HUES64 (cell line): ENCODE measurements at regions not wholly inside any gene's neighbourhood (a gene's known extent, or its start where the extent isn't known, plus 50 kb on each side); places are given as distances from the start of the nearest gene placed in this dataset.

ENCODE experiments used
- H3K27ac ChIP-seq: 2 replicates; pipeline ENCODE4 v1.7.0; 2013; ENCODE audit warnings: low read depth, low read length, inconsistent platforms
- H3K27me3 ChIP-seq: 2 replicates; pipeline ENCODE4 v1.6.1; 2013; ENCODE audit warnings: mild to moderate bottlenecking, low read length; ENCODE audit not compliant: insufficient read depth
- H3K36me3 ChIP-seq: 2 replicates; pipeline ENCODE4 v1.6.1; 2013; ENCODE audit warnings: mild to moderate bottlenecking, low read length; ENCODE audit not compliant: insufficient read depth
- H3K4me1 ChIP-seq: 2 replicates; pipeline ENCODE4 v1.6.1; 2013; ENCODE audit warnings: mild to moderate bottlenecking, low read length, moderate library complexity; ENCODE audit not compliant: insufficient read depth
- H3K4me3 ChIP-seq: 2 replicates; pipeline ENCODE4 v1.5.1; 2013; ENCODE audit warnings: mild to moderate bottlenecking, low read length, moderate library complexity
- H3K9ac ChIP-seq: 2 replicates; pipeline ENCODE4 v1.6.1; 2013; ENCODE audit warnings: mild to moderate bottlenecking, low read depth, low read length
- H3K9me3 ChIP-seq: 2 replicates; pipeline ENCODE4 v1.6.1; 2013; ENCODE audit warnings: low read depth, low read length; ENCODE audit not compliant: insufficient read depth
- WGBS: fragments of 150-250, 120-280 bp; methylation state at CpG from one replicate; pipeline ENCODE4 v1.1.7; 2013; ENCODE audit warnings: missing lambda C conversion rate; 5-methylcytosine and 5-hydroxymethylcytosine counted together

GRCh38 chr13:97798171-97798821 lies 155.2 kb upstream of the IPO5 start:
- Histone ChIP-seq H3K36me3 (no peaks in the 10 kb centered on the region), H3K4me1 (peaks cover 5% of the 10 kb centered on the region; the same call in 1 of the 2 replicates), H3K9me3 (peaks cover 22% of the 10 kb centered on the region), H3K27ac (no peak overlapping the region), H3K9ac (no peak overlapping the region), H3K4me3 (no peak overlapping the region), H3K27me3 (no peaks in the 10 kb centered on the region)
- 70% methylated on average over 7 of the region's 7 CpGs for WGBS

DNA sequence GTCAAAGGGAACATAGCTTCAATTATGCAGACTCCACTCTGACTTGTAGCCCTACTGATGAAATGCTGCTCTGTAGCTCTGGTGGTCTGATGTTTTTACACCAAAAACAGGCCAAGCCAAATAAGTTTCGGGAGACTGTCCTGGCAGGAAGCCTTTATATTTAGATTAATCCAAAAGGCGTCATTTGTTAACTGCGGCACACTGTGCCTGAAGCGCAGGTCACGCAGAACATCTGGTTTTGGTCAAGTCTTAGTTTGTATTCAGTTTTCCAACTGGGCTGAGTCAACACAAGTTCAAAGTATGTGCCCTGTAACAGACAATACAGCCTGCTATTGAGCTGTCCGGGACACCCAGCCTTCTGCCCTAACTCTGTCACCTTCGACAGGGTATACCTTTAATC lies 154.6 kb upstream of the IPO5 start:
- Histone ChIP-seq H3K36me3 (no peaks in the 10 kb centered on the region), H3K4me1 (peaks cover 5% of the 10 kb centered on the region; the same call in 1 of the 2 replicates), H3K9ac (no peak overlapping the region), H3K27ac (no peak overlapping the region), H3K9me3 (peaks cover 17% of the 10 kb centered on the region), H3K4me3 (no peak overlapping the region), H3K27me3 (no peaks in the 10 kb centered on the region)
- 91% methylated on average over 7 of the region's 7 CpGs for WGBS

GRCh38 chr13:97802213-97802612 lies 151.3 kb upstream of the IPO5 start:
- H3K9ac ChIP-seq = no peak overlapping the region
- H3K27ac ChIP-seq = no peak overlapping the region
- no peak overlapping the region for H3K4me3 ChIP-seq
- H3K9me3 ChIP-seq = no peaks in the 10 kb centered on the region
- no peaks in the 10 kb centered on the region for H3K36me3 ChIP-seq
- H3K4me1 ChIP-seq = peaks cover 5% of the 10 kb centered on the region; the same call in 1 of the 2 replicates
- 93% methylated on average over 3 of the region's 3 CpGs for WGBS
- H3K27me3 ChIP-seq = no peaks in the 10 kb centered on the region

DNA sequence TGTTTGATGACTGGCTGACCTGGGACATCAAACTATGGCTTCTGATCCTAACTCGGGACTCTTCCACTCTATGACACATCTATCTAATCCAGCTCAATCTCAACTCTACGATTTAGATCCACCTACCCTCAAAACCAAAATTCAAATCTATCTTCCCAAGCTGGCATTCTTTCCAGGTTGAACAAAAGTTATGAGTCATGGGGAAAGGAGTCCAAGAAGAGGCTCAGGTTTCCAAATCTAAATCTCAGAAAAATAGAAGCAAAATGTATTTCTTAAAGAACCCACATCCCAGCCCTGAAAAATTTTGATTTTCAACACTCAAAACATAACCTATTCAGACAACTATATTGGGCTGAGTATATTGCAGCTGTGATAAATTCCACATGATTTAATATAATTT lies 143.9 kb upstream of the IPO5 start:
- 71% methylated on average over 2 of the region's 2 CpGs for WGBS
- no peaks in the 10 kb centered on the region for H3K4me1 ChIP-seq
- H3K9me3 ChIP-seq = no peaks in the 10 kb centered on the region
- H3K9ac ChIP-seq = no peak overlapping the region
- H3K27me3 ChIP-seq = no peaks in the 10 kb centered on the region
- H3K4me3 ChIP-seq = no peak overlapping the region
- no peaks in the 10 kb centered on the region for H3K36me3 ChIP-seq
- no peak overlapping the region for H3K27ac ChIP-seq

GRCh38 chr13:97810152-97810551 lies 143.3 kb upstream of the IPO5 start:
- Histone ChIP-seq H3K4me3 (no peak overlapping the region), H3K27ac (no peak overlapping the region), H3K27me3 (no peaks in the 10 kb centered on the region), H3K36me3 (no peaks in the 10 kb centered on the region), H3K9ac (no peak overlapping the region), H3K4me1 (no peaks in the 10 kb centered on the region), H3K9me3 (no peaks in the 10 kb centered on the region)
- 46% methylated on average over 2 of the region's 3 CpGs for WGBS

DNA sequence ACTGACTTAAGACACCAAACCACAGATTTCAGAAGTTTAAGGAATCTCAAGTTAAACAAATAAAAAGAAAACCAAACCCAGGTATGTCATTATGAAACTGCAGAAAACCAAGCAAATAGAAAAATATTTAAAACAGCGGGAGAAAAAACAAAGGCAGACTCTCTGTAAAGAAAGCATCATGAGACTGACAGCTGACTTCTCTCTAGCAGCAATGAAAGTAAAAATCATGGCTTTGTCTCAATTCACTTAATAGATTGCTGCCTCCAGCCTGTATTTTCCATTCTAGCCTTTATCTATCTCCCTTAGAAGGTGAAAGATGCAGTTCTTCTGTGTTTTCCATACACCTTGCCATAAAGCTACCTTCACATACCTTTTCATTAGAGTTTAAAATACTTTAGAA lies 131.1 kb upstream of the IPO5 start:
- Histone ChIP-seq H3K36me3 (no peaks in the 10 kb centered on the region), H3K4me3 (no peak overlapping the region), H3K9me3 (no peaks in the 10 kb centered on the region), H3K27me3 (no peaks in the 10 kb centered on the region), H3K9ac (no peak overlapping the region), H3K4me1 (no peaks in the 10 kb centered on the region), H3K27ac (no peak overlapping the region)
- 94% methylated on average over 1 of the region's 1 CpG for WGBS

DNA sequence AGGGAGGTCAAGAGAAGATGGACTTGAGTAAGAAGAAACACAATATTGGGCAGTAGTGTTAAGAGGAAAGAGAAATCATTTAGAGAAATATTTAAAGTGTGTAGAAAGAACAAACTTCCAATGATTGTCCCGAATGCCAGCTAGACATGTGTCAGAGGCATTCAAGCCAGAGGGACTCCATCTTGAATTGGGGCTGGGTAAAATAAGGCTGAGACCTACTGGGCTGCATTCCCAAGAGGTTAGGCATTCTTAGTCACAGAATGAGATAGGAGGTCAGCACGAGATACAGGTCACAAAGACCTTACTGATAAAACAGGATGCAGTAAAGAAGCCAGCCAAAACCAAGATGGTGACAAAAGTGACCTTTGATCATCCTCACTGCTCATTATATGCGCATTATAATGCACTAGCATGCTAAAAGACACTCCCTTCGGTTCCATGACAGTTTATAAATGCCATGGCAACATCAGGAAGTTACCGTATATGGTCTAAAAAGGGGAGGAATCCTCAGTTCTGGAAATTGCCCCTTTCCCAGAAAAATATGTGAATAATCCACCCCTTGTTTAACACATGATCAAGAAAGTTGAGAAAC lies 127.0 kb upstream of the IPO5 start:
- no peaks in the 10 kb centered on the region for H3K4me1 ChIP-seq
- no peak overlapping the region for H3K9ac ChIP-seq
- H3K27me3 ChIP-seq = no peaks in the 10 kb centered on the region
- H3K27ac ChIP-seq = no peak overlapping the region
- no peak overlapping the region for H3K4me3 ChIP-seq
- H3K36me3 ChIP-seq = no peaks in the 10 kb centered on the region
- whole genome bisulfite sequencing = 89% methylated on average over 5 of the region's 5 CpGs
- H3K9me3 ChIP-seq = no peaks in the 10 kb centered on the region

- no peak overlapping the region for H3K9ac ChIP-seq
- 90% methylated on average over 5 of the region's 5 CpGs for WGBS
- H3K27ac ChIP-seq = no peak overlapping the region
- H3K27me3 ChIP-seq = no peaks in the 10 kb centered on the region
- H3K9me3 ChIP-seq = peaks cover 7% of the 10 kb centered on the region; the same call in 1 of the 2 replicates
- no peak overlapping the region for H3K4me3 ChIP-seq
- no peaks in the 10 kb centered on the region for H3K36me3 ChIP-seq
- no peaks in the 10 kb centered on the region for H3K4me1 ChIP-seq
These were observed 119.2 kb upstream of the IPO5 start for GRCh38 chr13:97834250-97834649.

DNA sequence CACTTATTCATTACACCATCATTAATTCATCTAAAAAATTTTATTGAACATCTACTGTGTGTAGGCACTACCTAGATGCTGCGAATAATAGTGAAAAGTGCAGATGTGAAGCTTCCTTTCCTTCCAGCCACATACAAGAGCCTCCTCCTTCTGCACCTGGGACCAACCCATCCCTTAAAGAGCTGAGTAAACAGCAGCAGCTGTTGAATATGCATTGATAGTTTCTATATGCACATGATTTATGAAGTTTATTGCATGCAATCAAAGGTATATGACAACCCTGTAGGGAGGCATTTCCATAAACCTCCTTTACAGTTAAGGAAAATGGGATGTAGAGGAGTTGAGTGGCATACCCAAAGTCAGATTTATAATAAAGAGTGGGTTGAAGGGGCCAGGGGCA lies 110.3 kb upstream of the IPO5 start:
- Histone ChIP-seq H3K4me3 (no peak overlapping the region), H3K9me3 (no peaks in the 10 kb centered on the region), H3K27me3 (no peaks in the 10 kb centered on the region), H3K4me1 (no peaks in the 10 kb centered on the region), H3K36me3 (no peaks in the 10 kb centered on the region), H3K9ac (no peak overlapping the region), H3K27ac (no peak overlapping the region)
- 80% methylated on average over 1 of the region's 1 CpG for WGBS

GRCh38 chr13:97844151-97844550 lies 109.3 kb upstream of the IPO5 start:
- 88% methylated on average over 4 of the region's 5 CpGs for WGBS
- H3K27me3 ChIP-seq = no peaks in the 10 kb centered on the region

DNA sequence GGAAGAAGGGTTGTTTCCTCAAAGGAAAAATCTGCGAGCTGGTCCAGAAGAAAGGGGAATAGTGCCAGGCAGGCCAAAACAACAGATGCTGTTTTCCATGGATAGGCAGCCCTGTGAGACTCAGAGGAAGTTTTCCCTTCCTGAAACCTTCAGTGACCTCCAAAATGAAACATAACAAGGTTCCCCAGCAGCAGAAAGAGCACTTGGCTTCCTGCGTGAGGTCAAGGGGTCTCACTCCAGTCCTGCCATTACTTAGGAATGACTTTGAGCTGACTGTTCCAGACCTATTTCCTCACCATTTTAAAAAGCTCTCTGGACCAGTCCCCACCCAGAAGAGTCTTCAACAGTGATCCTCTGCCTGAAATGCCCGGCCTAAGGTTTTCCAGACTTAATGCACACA lies 104.6 kb upstream of the IPO5 start:
- Histone ChIP-seq H3K4me1 (no peaks in the 10 kb centered on the region), H3K27ac (no peak overlapping the region), H3K4me3 (no peak overlapping the region), H3K27me3 (no peaks in the 10 kb centered on the region), H3K9ac (no peak overlapping the region), H3K9me3 (no peaks in the 10 kb centered on the region), H3K36me3 (no peaks in the 10 kb centered on the region)
- 92% methylated on average over 3 of the region's 3 CpGs for WGBS

More at GRCh38 chr13:97844151-97844550, 109.3 kb upstream of the IPO5 start:
- no peak overlapping the region for H3K27ac ChIP-seq
- no peaks in the 10 kb centered on the region for H3K9me3 ChIP-seq
- no peak overlapping the region for H3K4me3 ChIP-seq
- no peaks in the 10 kb centered on the region for H3K4me1 ChIP-seq
- no peak overlapping the region for H3K9ac ChIP-seq
- H3K36me3 ChIP-seq = no peaks in the 10 kb centered on the region
